ENCODE measurements at regions not wholly inside any gene's neighbourhood (a gene's known extent, or its start where the extent isn't known, plus 50 kb on each side); places are given as distances from the start of the nearest gene placed in this dataset.

DNA sequence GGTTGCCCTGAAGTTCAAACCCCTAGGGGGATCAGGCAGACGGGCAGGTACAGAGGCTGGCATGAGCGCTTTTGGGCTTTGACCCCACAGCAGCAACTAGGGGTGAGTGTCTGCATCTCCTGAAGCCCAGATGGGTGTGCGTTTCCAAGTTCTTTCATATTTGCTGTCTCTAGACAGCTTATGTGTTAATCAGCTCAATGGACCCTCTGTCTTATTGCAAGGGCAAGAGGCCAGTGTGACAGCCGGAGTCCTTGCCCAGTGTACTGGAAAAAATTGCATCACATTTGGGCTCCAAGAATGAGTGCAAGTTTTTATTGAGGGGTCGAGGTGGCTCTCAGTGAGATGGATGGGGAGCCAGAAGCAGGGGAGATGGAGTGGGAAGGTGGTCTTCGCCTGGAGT, 1863.7 kb upstream of the RAG2 start:
- TF ChIP-seq, protein P1, sequence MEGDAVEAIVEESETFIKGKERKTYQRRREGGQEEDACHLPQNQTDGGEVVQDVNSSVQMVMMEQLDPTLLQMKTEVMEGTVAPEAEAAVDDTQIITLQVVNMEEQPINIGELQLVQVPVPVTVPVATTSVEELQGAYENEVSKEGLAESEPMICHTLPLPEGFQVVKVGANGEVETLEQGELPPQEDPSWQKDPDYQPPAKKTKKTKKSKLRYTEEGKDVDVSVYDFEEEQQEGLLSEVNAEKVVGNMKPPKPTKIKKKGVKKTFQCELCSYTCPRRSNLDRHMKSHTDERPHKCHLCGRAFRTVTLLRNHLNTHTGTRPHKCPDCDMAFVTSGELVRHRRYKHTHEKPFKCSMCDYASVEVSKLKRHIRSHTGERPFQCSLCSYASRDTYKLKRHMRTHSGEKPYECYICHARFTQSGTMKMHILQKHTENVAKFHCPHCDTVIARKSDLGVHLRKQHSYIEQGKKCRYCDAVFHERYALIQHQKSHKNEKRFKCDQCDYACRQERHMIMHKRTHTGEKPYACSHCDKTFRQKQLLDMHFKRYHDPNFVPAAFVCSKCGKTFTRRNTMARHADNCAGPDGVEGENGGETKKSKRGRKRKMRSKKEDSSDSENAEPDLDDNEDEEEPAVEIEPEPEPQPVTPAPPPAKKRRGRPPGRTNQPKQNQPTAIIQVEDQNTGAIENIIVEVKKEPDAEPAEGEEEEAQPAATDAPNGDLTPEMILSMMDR (IDR thresholded peaks at IDR 0.05): no peak
- no peak for TF ChIP-seq POLR2A (IDR thresholded peaks at IDR 0.05)
